Amygdala (tissue), 56 donors: ENCODE measurements at regions not wholly inside any gene's neighbourhood (a gene's known extent, or its start where the extent isn't known, plus 50 kb on each side); places are given as distances from the start of the nearest gene placed in this dataset.
A peak's percentile ranks its signal among the peaks of the same experiment; 100 is the strongest.
"Not testable (repeated sequence)": the region's sequence is repeated elsewhere in the genome, so short reads cannot be mapped to it uniquely, and the experiment has no call there.

ENCODE experiments used
- DNase-seq, 56 donors: peaks; one replicate each; lab custom pipeline; 2025; lab: John Stamatoyannopoulos, UW

- no peak for DNase-seq
Measured at GRCh38 chr1:80214888-80215540, 1208.5 kb upstream of the ADGRL4 start.

- DNase-seq: no peak
Measured at GRCh38 chr1:80212948-80213347, 1206.4 kb upstream of the ADGRL4 start.

GRCh38 chr1:80211691-80212380 lies 1205.3 kb upstream of the ADGRL4 start:
- no peak for DNase-seq

GRCh38 chr1:80202118-80202517 lies 1195.6 kb upstream of the ADGRL4 start:
- DNase-seq: no peak

- DNase-seq: no peak
Measured at GRCh38 chr1:80194221-80194620, 1187.7 kb upstream of the ADGRL4 start.

GRCh38 chr1:80181418-80181817 lies 1174.9 kb upstream of the ADGRL4 start:
- no peak for DNase-seq

GRCh38 chr1:80171631-80172030 lies 1165.1 kb upstream of the ADGRL4 start:
- no peak for DNase-seq

GRCh38 chr1:80170811-80171485 lies 1164.4 kb upstream of the ADGRL4 start:
- DNase-seq: peak in 9 of 56 donors; percentile 2 to 26 (median 10)

- no peak for DNase-seq
Measured at GRCh38 chr1:80164150-80164549, 1157.6 kb upstream of the ADGRL4 start.

GRCh38 chr1:80163686-80164085 lies 1157.2 kb upstream of the ADGRL4 start:
- no peak for DNase-seq

GRCh38 chr1:80158771-80159170 lies 1152.2 kb upstream of the ADGRL4 start:
- no peak for DNase-seq

- DNase-seq: no peak
Measured at GRCh38 chr1:80158266-80158665, 1151.7 kb upstream of the ADGRL4 start.

GRCh38 chr1:80155371-80155770 lies 1148.8 kb upstream of the ADGRL4 start:
- DNase-seq: no peak

- no peak for DNase-seq
Measured at GRCh38 chr1:80154176-80154575, 1147.6 kb upstream of the ADGRL4 start.

GRCh38 chr1:80153762-80154161 lies 1147.2 kb upstream of the ADGRL4 start:
- DNase-seq: no peak

GRCh38 chr1:80143361-80143760 lies 1136.8 kb upstream of the ADGRL4 start:
- no peak for DNase-seq

- not testable (repeated sequence) for DNase-seq
Measured at GRCh38 chr1:80137946-80138602, 1131.5 kb upstream of the ADGRL4 start.

- DNase-seq: no peak
Measured at GRCh38 chr1:80113168-80114038, 1106.9 kb upstream of the ADGRL4 start.

GRCh38 chr1:80101159-80101558 lies 1094.6 kb upstream of the ADGRL4 start:
- no peak for DNase-seq

- no peak for DNase-seq
Measured at GRCh38 chr1:80099713-80100112, 1093.2 kb upstream of the ADGRL4 start.
